ENCODE measurements at regions not wholly inside any gene's neighbourhood (a gene's known extent, or its start where the extent isn't known, plus 50 kb on each side); places are given as distances from the start of the nearest gene placed in this dataset.

- Histone ChIP-seq H3K4me2 (no peak overlapping the region), H3K27ac (ENCODE audit: low read depth in 2 of 2, low read length in 1 of 2) (no peak overlapping the region), H3K27me3 (ENCODE audit: insufficient read depth) (no peaks in the 10 kb centered on the region; the same call in 1 of the 2 replicates), H3K9ac (no peak overlapping the region), H3K36me3 (replicated peaks in 1 of 2; ENCODE audit: control insufficient read depth in 1 of 2, insufficient read depth in 2 of 2, low read length in 1 of 2) (no peaks in the 10 kb centered on the region), H3K79me2 (ENCODE audit: insufficient read depth) (no peaks in the 10 kb centered on the region), H2AFZ (ENCODE audit: low read depth) (no peak overlapping the region), H3K4me3 (ENCODE audit: low read depth in 2 of 2, low read length in 1 of 2) (no peak overlapping the region), H3K9me2 (no peaks in the 10 kb centered on the region), H3K4me1 (ENCODE audit: control insufficient read depth in 1 of 2, insufficient read depth in 2 of 2, low read depth in 1 of 2, low read length in 1 of 2) (no peaks in the 10 kb centered on the region), H3K9me3 (no peaks in the 10 kb centered on the region), H3F3A (replicated peaks; ENCODE audit: insufficient read depth) (no peaks in the 10 kb centered on the region), H4K20me1 (ENCODE audit: insufficient read depth) (no peaks in the 10 kb centered on the region)
- WGBS (ENCODE audit: low lambda C conversion rate) = 0% methylated on average over 3 of the region's 3 CpGs
- POLR2A ChIA-PET = no interaction called here
- CTCF ChIA-PET = no interaction called here
- DNase-seq = no peak
- no peak for TF ChIP-seq TCF12 (IDR thresholded peaks at IDR 0.05)
- TF ChIP-seq FOXM1 (IDR thresholded peaks at IDR 0.05; ENCODE audit: low read depth) = no peak
- TF ChIP-seq PBX3 (IDR thresholded peaks at IDR 0.05) = no peak
- TF ChIP-seq NFIC (IDR thresholded peaks at IDR 0.05; ENCODE audit: borderline replicate concordance) = no peak
- no peak for TF ChIP-seq GABPA (IDR thresholded peaks at IDR 0.05; ENCODE audit: low read depth)
- TF ChIP-seq NRF1 (IDR thresholded peaks at IDR 0.05; ENCODE audit: low read depth, low read length) = no peak
- no peak for TF ChIP-seq EZH2phosphoT487 (IDR thresholded peaks at IDR 0.05; ENCODE audit: borderline replicate concordance, low read depth)
- TF ChIP-seq POLR2AphosphoS5 (IDR thresholded peaks at IDR 0.05; ENCODE audit: low read depth, low read length) = no peak
- TF ChIP-seq USF1 (IDR thresholded peaks at IDR 0.05; ENCODE audit: borderline replicate concordance, low read depth) = no peak
- TF ChIP-seq CHD2 (IDR thresholded peaks at IDR 0.05; ENCODE audit: low read length, partially characterized antibody) = no peak
- TF ChIP-seq ELF1 (IDR thresholded peaks at IDR 0.05) = no peak
- TF ChIP-seq MAX (IDR thresholded peaks at IDR 0.05; ENCODE audit: low read depth) = no peak
- TF ChIP-seq RCOR1 (IDR thresholded peaks at IDR 0.05; ENCODE audit: low read length) = no peak
- no peak for TF ChIP-seq REST (IDR thresholded peaks at IDR 0.05; ENCODE audit: low read depth, low read length)
These were observed 222.7 kb upstream of the FOXA2 start for GRCh38 chr20:22807045-22807444.

Measured in SK-N-SH (cell line).